Vagina (tissue), 2 donors: ENCODE measurements at regions not wholly inside any gene's neighbourhood (a gene's known extent, or its start where the extent isn't known, plus 50 kb on each side); places are given as distances from the start of the nearest gene placed in this dataset.

ENCODE experiments used
- DNase-seq, 2 donors: peaks; one replicate each; pipeline ENCODE4 v3.0.0-alpha.2; 2017; ENCODE audit errors: extremely low spot score in 2 of 2
- H3K27ac ChIP-seq: fragments of 200-600 bp; sonication (generic); one replicate; pipeline ENCODE4 v1.5.1; 2019
- H3K27me3 ChIP-seq: fragments of 200-600 bp; sonication (generic); one replicate; pipeline ENCODE4 v1.5.1; 2019
- H3K36me3 ChIP-seq, 2 donors: fragments of 200-600 bp; sonication (generic); one replicate each; pipeline ENCODE4 v1.5.1; 2017 to 2019
- H3K4me1 ChIP-seq: fragments of 200-600 bp; sonication (generic); one replicate; pipeline ENCODE4 v1.5.1; 2019
- H3K4me3 ChIP-seq, 2 donors: fragments of 200-600 bp; sonication (generic); 1 replicate in 1 of 2; 2 replicates in 1 of 2; pipeline ENCODE4 v1.5.1; 2016 to 2019
- H3K9me3 ChIP-seq: fragments of 200-600 bp; sonication (generic); one replicate; pipeline ENCODE4 v1.5.1; 2019
- CTCF ChIP-seq, 3 experiments: fragments of 450-650 bp in 2 of 3; fragments of 200-600 bp in 1 of 3; sonication (generic) in 1 of 3; IDR thresholded peaks; one replicate each; pipeline ENCODE4 v1.5.1; 2017 to 2019; ENCODE audit warnings: antibody characterized with exemption in 3 of 3, mild to moderate bottlenecking in 2 of 3, moderate library complexity in 2 of 3
- POLR2A ChIP-seq, 2 donors: fragments of 450-650 bp; IDR thresholded peaks; one replicate each; pipeline ENCODE4 v1.6.1; 2017; ENCODE audit warnings: antibody characterized with exemption in 2 of 2, mild to moderate bottlenecking in 2 of 2, moderate library complexity in 2 of 2
- POLR2AphosphoS5 ChIP-seq, 2 donors: sonication (generic); formaldehyde crosslinking; IDR thresholded peaks; one replicate each; pipeline ENCODE4 v1.9.0; 2017; ENCODE audit warnings: antibody characterized with exemption in 2 of 2, mild to moderate bottlenecking in 2 of 2, low read depth in 1 of 2; ENCODE audit not compliant: insufficient read depth in 1 of 2
- intact Hi-C: fragments of 100-400 bp; cut with DNase I; formaldehyde crosslinking; loops from one replicate; pipeline ENCODE4 v1.15.1; 2023

GRCh38 chr15:47293466-47294162, 423.7 kb upstream of the SEMA6D start:
- peak overlapping the region; percentile 24 for H3K27ac ChIP-seq
- no peaks in the 10 kb centered on the region for H3K36me3 ChIP-seq
- no peaks in the 10 kb centered on the region for H3K27me3 ChIP-seq
- intact Hi-C loops, result no loop called here
- TF ChIP-seq CTCF (IDR thresholded peaks at IDR 0.05) (no peak), POLR2AphosphoS5 (IDR thresholded peaks at IDR 0.05; ENCODE audit: insufficient read depth in 1 of 2, low read depth in 1 of 2) (peak; percentile 22 to 60), POLR2A (IDR thresholded peaks at IDR 0.05) (no peak)
- H3K9me3 ChIP-seq, result no peaks in the 10 kb centered on the region
- peaks cover 20% of the 10 kb centered on the region for H3K4me1 ChIP-seq
- no peak overlapping the region for H3K4me3 ChIP-seq
- peak in 1 of 2 donors; percentile 89 for DNase-seq

DNA sequence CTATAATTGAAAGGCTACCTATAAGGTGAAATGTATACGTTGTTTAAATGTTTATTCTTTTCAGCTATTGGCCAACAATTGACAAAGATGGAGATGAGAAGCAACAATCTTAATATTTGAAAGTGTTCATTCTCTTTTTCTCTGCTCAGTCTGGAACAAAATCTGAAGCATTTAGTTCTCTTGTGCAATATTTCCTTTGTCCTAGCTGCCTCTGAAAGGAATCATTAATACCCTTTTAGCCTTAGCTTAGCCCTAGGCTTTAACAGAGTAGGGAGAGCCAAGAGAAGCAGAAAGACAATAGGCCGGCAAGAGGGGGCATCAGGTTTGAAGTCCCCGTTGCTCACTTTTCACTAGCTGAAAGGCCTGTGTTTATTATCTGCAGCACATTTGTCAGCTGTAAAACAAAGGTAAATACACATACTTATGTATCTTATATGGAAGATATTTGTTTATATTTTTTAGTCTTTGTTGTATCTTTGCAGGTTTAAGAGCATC, 422.5 kb upstream of the SEMA6D start:
- Histone ChIP-seq H3K27me3 (no peaks in the 10 kb centered on the region), H3K36me3 (no peaks in the 10 kb centered on the region), H3K27ac (no peak overlapping the region), H3K4me1 (peaks cover 20% of the 10 kb centered on the region), H3K4me3 (no peak overlapping the region), H3K9me3 (no peaks in the 10 kb centered on the region)
- DNase-seq, result no peak
- intact Hi-C loops, result no loop called here
- no peak for TF ChIP-seq POLR2AphosphoS5 (IDR thresholded peaks at IDR 0.05; ENCODE audit: insufficient read depth in 1 of 2, low read depth in 1 of 2)
- TF ChIP-seq CTCF (IDR thresholded peaks at IDR 0.05), result no peak
- TF ChIP-seq POLR2A (IDR thresholded peaks at IDR 0.05), result no peak

DNA sequence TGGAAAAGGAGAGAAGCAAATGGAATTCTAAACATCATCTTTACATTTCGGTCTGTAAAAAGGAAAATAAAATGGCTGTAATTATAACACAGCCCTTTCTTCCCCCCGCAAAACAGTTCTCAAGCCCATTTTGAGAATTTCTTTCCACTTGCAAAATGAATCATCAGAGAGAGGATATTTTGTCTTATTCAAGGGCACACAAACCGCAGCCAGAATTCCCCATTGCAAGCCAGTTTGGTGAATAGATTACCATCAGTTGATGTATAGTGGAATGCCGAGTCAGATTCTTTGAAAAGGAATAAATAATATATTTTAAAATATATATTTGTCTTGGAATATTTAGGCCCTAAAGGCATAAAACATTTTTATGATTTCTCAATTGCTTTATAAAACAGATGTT, 420.4 kb upstream of the SEMA6D start:
- no peaks in the 10 kb centered on the region for H3K36me3 ChIP-seq
- H3K27me3 ChIP-seq, result no peaks in the 10 kb centered on the region
- H3K4me3 ChIP-seq, result no peak overlapping the region
- peaks cover 20% of the 10 kb centered on the region for H3K4me1 ChIP-seq
- H3K27ac ChIP-seq, result no peak overlapping the region
- intact Hi-C loops, result no loop called here
- no peaks in the 10 kb centered on the region for H3K9me3 ChIP-seq
- no peak for DNase-seq
- TF ChIP-seq CTCF (IDR thresholded peaks at IDR 0.05) (no peak), POLR2AphosphoS5 (IDR thresholded peaks at IDR 0.05; ENCODE audit: insufficient read depth in 1 of 2, low read depth in 1 of 2) (no peak), POLR2A (IDR thresholded peaks at IDR 0.05) (no peak)

GRCh38 chr15:47299846-47300434, 417.4 kb upstream of the SEMA6D start:
- Histone ChIP-seq H3K4me3 (no peak overlapping the region), H3K27me3 (no peaks in the 10 kb centered on the region), H3K9me3 (no peaks in the 10 kb centered on the region), H3K4me1 (no peaks in the 10 kb centered on the region), H3K36me3 (no peaks in the 10 kb centered on the region), H3K27ac (no peak overlapping the region)
- no peak for TF ChIP-seq CTCF (IDR thresholded peaks at IDR 0.05)
- no peak for TF ChIP-seq POLR2A (IDR thresholded peaks at IDR 0.05)
- no peak for TF ChIP-seq POLR2AphosphoS5 (IDR thresholded peaks at IDR 0.05; ENCODE audit: insufficient read depth in 1 of 2, low read depth in 1 of 2)
- DNase-seq, result no peak
- intact Hi-C loops, result no loop called here

DNA sequence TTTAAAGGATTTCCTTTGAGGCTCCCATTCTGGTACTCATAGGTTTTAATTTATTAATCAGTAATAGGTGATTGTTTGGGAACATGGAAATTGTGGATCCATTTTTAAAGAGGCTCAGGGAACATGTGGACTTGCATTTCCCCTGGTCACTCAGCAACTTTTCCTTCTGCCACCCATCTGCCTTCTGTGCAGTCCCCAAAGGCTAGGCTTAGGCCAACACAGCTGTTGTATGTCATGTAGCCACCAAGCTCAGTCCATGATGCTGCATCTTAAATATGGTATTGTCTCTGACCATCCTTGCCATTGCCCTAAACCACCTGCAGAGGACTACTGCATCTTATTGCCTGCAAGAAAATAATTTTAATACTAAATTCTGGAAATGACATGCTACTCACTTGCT, 416.7 kb upstream of the SEMA6D start:
- TF ChIP-seq POLR2AphosphoS5 (IDR thresholded peaks at IDR 0.05; ENCODE audit: insufficient read depth in 1 of 2, low read depth in 1 of 2) (no peak), CTCF (IDR thresholded peaks at IDR 0.05) (no peak), POLR2A (IDR thresholded peaks at IDR 0.05) (no peak)
- DNase-seq, result no peak
- intact Hi-C loops, result no loop called here
- H3K9me3 ChIP-seq, result no peaks in the 10 kb centered on the region
- no peak overlapping the region for H3K4me3 ChIP-seq
- H3K36me3 ChIP-seq, result no peaks in the 10 kb centered on the region
- no peak overlapping the region for H3K27ac ChIP-seq
- H3K27me3 ChIP-seq, result no peaks in the 10 kb centered on the region
- H3K4me1 ChIP-seq, result no peaks in the 10 kb centered on the region
